HCT116 (cell line): ENCODE measurements at regions not wholly inside any gene's neighbourhood (a gene's known extent, or its start where the extent isn't known, plus 50 kb on each side); places are given as distances from the start of the nearest gene placed in this dataset.

Experiments used
- ATAC-seq: fragments of 200-7000 bp; cut with Tn5 transposase; 2 replicates; pipeline ENCODE4 v1.9.1; 2020; ENCODE audit warnings: mild to moderate bottlenecking, moderate library complexity
- BruUV-seq: library from RNA; stranded (reverse); fragments of 400-500 nt; replicated peaks from 2 replicates; lab custom pipeline; 2021; lab: Mats Ljungman, UMichigan
- CTCF ChIA-PET: fragments of 300-600 bp; sonication (Branson Sonifier 250); formaldehyde crosslinking; loops from one replicate; lab custom pipeline; 2021; ENCODE audit warnings: antibody characterized with exemption; lab: Charles Lee
- POLR2A ChIA-PET: fragments of 300-600, 350-600 bp; sonication (Branson Sonifier 250); formaldehyde crosslinking; loops from one replicate; lab custom pipeline; 2021; ENCODE audit warnings: antibody characterized with exemption; lab: Charles Lee
- RAD21 ChIA-PET, 2 experiments: fragments of 300-600 bp; sonication (Branson Sonifier 250); formaldehyde crosslinking; loops; one replicate each; lab custom pipeline; 2023; ENCODE audit warnings: low total read pairs in 2 of 2; ENCODE audit not compliant: uncharacterized antibody in 2 of 2, unreplicated experiment in 2 of 2, low non-redundant PET in 1 of 2; lab: Charles Lee
- DNase-seq: peaks from one replicate; pipeline ENCODE4 v3.0.0-alpha.2; 2010; ENCODE audit warnings: low read depth, low spot score
- H2AFZ ChIP-seq: fragments of 200-600 bp; shearing (Covaris generic), sonication (generic); 2 replicates; pipeline ENCODE4 v1.6.1; 2017; ENCODE audit warnings: low read depth, mixed run types, mixed read lengths, antibody characterized with exemption, low read length; ENCODE audit not compliant: poor library complexity, severe bottlenecking
- H3K27ac ChIP-seq: 2 replicates; pipeline ENCODE4 v1.5.1; 2012; ENCODE audit warnings: low read depth, low read length
- H3K27me3 ChIP-seq: fragments of 200-600 bp; sonication (generic); 2 replicates; pipeline ENCODE4 v1.6.1; 2016; ENCODE audit warnings: mixed run types, low read length, mixed read lengths; ENCODE audit not compliant: insufficient read depth
- H3K36me3 ChIP-seq, 2 experiments: fragments of 200-500 bp in 1 of 2; fragments of 200-600 bp in 1 of 2; sonication (Bioruptor generic) in 1 of 2; sonication (generic) in 1 of 2; 2 replicates each; pipeline versions ENCODE4 v1.5.1 to v1.6.1; 2014 to 2016; ENCODE audit warnings: low read length in 2 of 2, inconsistent platforms in 1 of 2, mixed read lengths in 1 of 2, mixed run types in 1 of 2; ENCODE audit not compliant: insufficient read depth in 2 of 2, control insufficient read depth in 1 of 2
- H3K4me1 ChIP-seq, 2 experiments: fragments of 200-600 bp in 1 of 2; sonication (generic) in 1 of 2; 2 replicates each; pipeline versions ENCODE4 v1.5.1 to v1.6.1; 2012 to 2017; ENCODE audit warnings: low read length in 2 of 2, inconsistent platforms in 1 of 2, mild to moderate bottlenecking in 1 of 2, mixed read lengths in 1 of 2, mixed run types in 1 of 2, moderate library complexity in 1 of 2; ENCODE audit not compliant: insufficient read depth in 2 of 2, control insufficient read depth in 1 of 2
- H3K4me2 ChIP-seq: fragments of 200-600 bp; sonication (generic); 2 replicates; pipeline ENCODE4 v1.6.1; 2017; ENCODE audit warnings: mixed run types, low read length, mixed read lengths
- H3K4me3 ChIP-seq, 2 experiments: fragments of 200-600 bp in 1 of 2; sonication (generic) in 1 of 2; replicated peaks in 1 of 2; 2 replicates each; pipeline ENCODE4 v1.5.1; 2011 to 2016; ENCODE audit warnings: low read length in 2 of 2, control low read depth in 1 of 2, low read depth in 1 of 2, mild to moderate bottlenecking in 1 of 2, mixed read lengths in 1 of 2, mixed run types in 1 of 2
- H3K79me2 ChIP-seq: fragments of 200-600 bp; sonication (generic); 2 replicates; pipeline ENCODE4 v1.6.1; 2017; ENCODE audit warnings: mild to moderate bottlenecking, mixed run types, low read length, moderate library complexity, mixed read lengths; ENCODE audit not compliant: insufficient read depth
- H3K9ac ChIP-seq: fragments of 200-600 bp; sonication (generic); 2 replicates; pipeline ENCODE4 v1.6.1; 2016; ENCODE audit warnings: low read length, mixed read lengths
- H3K9me2 ChIP-seq: fragments of 200-600 bp; sonication (generic), shearing (Covaris generic); 2 replicates; pipeline ENCODE4 v1.6.1; 2017; ENCODE audit warnings: mixed run types, mild to moderate bottlenecking, moderate library complexity; ENCODE audit not compliant: insufficient read depth
- H3K9me3 ChIP-seq, 2 experiments: fragments of 200-500 bp in 1 of 2; fragments of 200-600 bp in 1 of 2; sonication (Bioruptor generic) in 1 of 2; sonication (generic) in 1 of 2; 2 replicates each; pipeline ENCODE4 v1.6.1; 2014 to 2017; ENCODE audit warnings: low read length in 2 of 2, mixed read lengths in 2 of 2, inconsistent platforms in 1 of 2, low read depth in 1 of 2, mild to moderate bottlenecking in 1 of 2, mixed run types in 1 of 2, moderate library complexity in 1 of 2; ENCODE audit not compliant: control insufficient read depth in 1 of 2, insufficient read depth in 1 of 2
- H4K20me1 ChIP-seq: fragments of 200-600 bp; sonication (generic), shearing (Covaris generic); 2 replicates; pipeline ENCODE4 v1.6.1; 2017; ENCODE audit warnings: mixed run types, mild to moderate bottlenecking, moderate library complexity; ENCODE audit not compliant: insufficient read depth
- CBX3 ChIP-seq: IDR thresholded peaks from 2 replicates; pipeline ENCODE4 v1.6.1; 2012; ENCODE audit warnings: low read depth
- EZH2 ChIP-seq: fragments of 200-600 bp; sonication (generic); IDR thresholded peaks from 2 replicates; pipeline ENCODE4 v1.6.1; 2017; ENCODE audit warnings: antibody characterized with exemption, mixed run types
- FOSL1 ChIP-seq: IDR thresholded peaks from 2 replicates; pipeline ENCODE4 v1.6.1; 2012; ENCODE audit warnings: low read depth
- JUND ChIP-seq: IDR thresholded peaks from 2 replicates; pipeline ENCODE4 v1.6.1; 2012
- SIN3A ChIP-seq: IDR thresholded peaks from 2 replicates; pipeline ENCODE4 v1.6.1; 2012; ENCODE audit warnings: low read depth
- SP1 ChIP-seq: IDR thresholded peaks from 2 replicates; pipeline ENCODE4 v1.6.1; 2012; ENCODE audit warnings: low read depth
- SRF ChIP-seq: IDR thresholded peaks from 2 replicates; pipeline ENCODE4 v1.6.1; 2012; ENCODE audit warnings: low read depth
- TCF7L2 ChIP-seq: IDR thresholded peaks from 2 replicates; pipeline ENCODE4 v1.7.0; 2011; ENCODE audit warnings: borderline replicate concordance, inconsistent platforms; ENCODE audit not compliant: insufficient read depth, insufficient read length; ENCODE audit errors: extremely low read depth
- YY1 ChIP-seq: IDR thresholded peaks from 2 replicates; pipeline ENCODE4 v1.6.1; 2011; ENCODE audit warnings: low read length, low read depth, moderate library complexity, mild to moderate bottlenecking; ENCODE audit not compliant: insufficient replicate concordance; ENCODE audit errors: extremely low read depth
- ZNF274 ChIP-seq: fragments of 200-500 bp; sonication (Bioruptor generic); IDR thresholded peaks from 2 replicates; pipeline ENCODE4 v1.6.1; 2014; ENCODE audit warnings: mild to moderate bottlenecking, low read depth, low read length, inconsistent platforms
- intact Hi-C: fragments of 100-400 bp; cut with micrococcal nuclease; formaldehyde crosslinking; loops from 2 replicates; pipeline ENCODE4 v1.10.0; 2022
- TF ChIP-seq, protein P1 (sequence below): IDR thresholded peaks from 2 replicates; pipeline ENCODE4 v1.6.1; 2012; ENCODE audit warnings: low read depth
- TF ChIP-seq, protein P2 (sequence below): IDR thresholded peaks from 2 replicates; pipeline ENCODE4 v1.6.1; 2012

DNA sequence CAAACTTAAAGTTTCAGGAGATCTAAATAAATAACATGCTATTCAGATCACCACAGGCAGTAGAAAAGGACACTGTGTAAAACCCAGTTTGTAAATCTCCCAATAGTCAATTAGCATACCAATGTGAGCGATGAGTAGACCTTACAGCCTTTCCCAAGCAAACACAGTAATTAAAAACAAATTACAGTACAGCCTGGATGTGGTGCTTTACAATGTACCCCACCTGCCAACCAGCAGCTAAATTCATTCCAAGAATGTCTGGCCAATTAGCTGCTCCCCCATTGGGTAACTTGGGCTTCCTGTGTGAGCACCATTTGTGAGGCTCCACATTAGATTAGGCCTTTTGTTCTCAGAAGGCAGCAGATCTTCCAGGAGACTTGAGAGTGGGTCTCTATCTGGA is 635.0 kb downstream of the TBL1XR1 start:
- ChIA-PET POLR2A (no interaction called here), RAD21 (no interaction called here), CTCF (no interaction called here)
- intact Hi-C loops: no loop called here
- no TSS peak for BruUV-seq
- Histone ChIP-seq H4K20me1 (no peaks in the 10 kb centered on the region), H3K4me3 (no peak overlapping the region), H2AFZ (no peak overlapping the region), H3K27me3 (no peaks in the 10 kb centered on the region), H3K9me3 (no peaks in the 10 kb centered on the region), H3K4me2 (no peak overlapping the region), H3K4me1 (no peaks in the 10 kb centered on the region), H3K79me2 (no peaks in the 10 kb centered on the region), H3K27ac (no peak overlapping the region), H3K36me3 (no peaks in the 10 kb centered on the region), H3K9ac (no peak overlapping the region), H3K9me2 (0 out of 2 replicates have a peak, but pooled peaks cover 3% of the 10 kb centered on the region)
- ATAC-seq (no peak), DNase-seq (no peak)
- no peak for TF ChIP-seq YY1
- TF ChIP-seq CBX3: no peak
- TF ChIP-seq, protein P1, sequence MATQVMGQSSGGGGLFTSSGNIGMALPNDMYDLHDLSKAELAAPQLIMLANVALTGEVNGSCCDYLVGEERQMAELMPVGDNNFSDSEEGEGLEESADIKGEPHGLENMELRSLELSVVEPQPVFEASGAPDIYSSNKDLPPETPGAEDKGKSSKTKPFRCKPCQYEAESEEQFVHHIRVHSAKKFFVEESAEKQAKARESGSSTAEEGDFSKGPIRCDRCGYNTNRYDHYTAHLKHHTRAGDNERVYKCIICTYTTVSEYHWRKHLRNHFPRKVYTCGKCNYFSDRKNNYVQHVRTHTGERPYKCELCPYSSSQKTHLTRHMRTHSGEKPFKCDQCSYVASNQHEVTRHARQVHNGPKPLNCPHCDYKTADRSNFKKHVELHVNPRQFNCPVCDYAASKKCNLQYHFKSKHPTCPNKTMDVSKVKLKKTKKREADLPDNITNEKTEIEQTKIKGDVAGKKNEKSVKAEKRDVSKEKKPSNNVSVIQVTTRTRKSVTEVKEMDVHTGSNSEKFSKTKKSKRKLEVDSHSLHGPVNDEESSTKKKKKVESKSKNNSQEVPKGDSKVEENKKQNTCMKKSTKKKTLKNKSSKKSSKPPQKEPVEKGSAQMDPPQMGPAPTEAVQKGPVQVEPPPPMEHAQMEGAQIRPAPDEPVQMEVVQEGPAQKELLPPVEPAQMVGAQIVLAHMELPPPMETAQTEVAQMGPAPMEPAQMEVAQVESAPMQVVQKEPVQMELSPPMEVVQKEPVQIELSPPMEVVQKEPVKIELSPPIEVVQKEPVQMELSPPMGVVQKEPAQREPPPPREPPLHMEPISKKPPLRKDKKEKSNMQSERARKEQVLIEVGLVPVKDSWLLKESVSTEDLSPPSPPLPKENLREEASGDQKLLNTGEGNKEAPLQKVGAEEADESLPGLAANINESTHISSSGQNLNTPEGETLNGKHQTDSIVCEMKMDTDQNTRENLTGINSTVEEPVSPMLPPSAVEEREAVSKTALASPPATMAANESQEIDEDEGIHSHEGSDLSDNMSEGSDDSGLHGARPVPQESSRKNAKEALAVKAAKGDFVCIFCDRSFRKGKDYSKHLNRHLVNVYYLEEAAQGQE: no peak
- TF ChIP-seq SP1: no peak

GRCh38 chr3:176561826-176562225 is 635.5 kb downstream of the TBL1XR1 start:
- no peak overlapping the region for H3K9ac ChIP-seq
- no peaks in the 10 kb centered on the region for H3K4me1 ChIP-seq
- no peak overlapping the region for H3K4me2 ChIP-seq
- BruUV-seq: no TSS peak
- no peaks in the 10 kb centered on the region for H3K79me2 ChIP-seq
- no peak overlapping the region for H2AFZ ChIP-seq
- ATAC-seq (no peak), DNase-seq (no peak)
- no peaks in the 10 kb centered on the region for H3K27me3 ChIP-seq
- H4K20me1 ChIP-seq: no peaks in the 10 kb centered on the region
- intact Hi-C loops: no loop called here
- ChIA-PET POLR2A (no interaction called here), CTCF (no interaction called here), RAD21 (no interaction called here)
- H3K27ac ChIP-seq: no peak overlapping the region
- 0 out of 2 replicates have a peak, but pooled peaks cover 3% of the 10 kb centered on the region for H3K9me2 ChIP-seq
- H3K9me3 ChIP-seq: no peaks in the 10 kb centered on the region
- no peaks in the 10 kb centered on the region for H3K36me3 ChIP-seq
- H3K4me3 ChIP-seq: no peak overlapping the region
- TF ChIP-seq JUND (no peak), TCF7L2 (no peak), FOSL1 (no peak), EZH2 (no peak), ZNF274 (no peak), SIN3A (no peak), SP1 (no peak), SRF (no peak)
- TF ChIP-seq, protein P2, sequence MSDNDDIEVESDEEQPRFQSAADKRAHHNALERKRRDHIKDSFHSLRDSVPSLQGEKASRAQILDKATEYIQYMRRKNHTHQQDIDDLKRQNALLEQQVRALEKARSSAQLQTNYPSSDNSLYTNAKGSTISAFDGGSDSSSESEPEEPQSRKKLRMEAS: no peak
- TF ChIP-seq, protein P1: no peak
